ENCODE measurements at regions not wholly inside any gene's neighbourhood (a gene's known extent, or its start where the extent isn't known, plus 50 kb on each side); places are given as distances from the start of the nearest gene placed in this dataset.
"Not testable (repeated sequence)": the region's sequence is repeated elsewhere in the genome, so short reads cannot be mapped to it uniquely, and the experiment has no call there.

GRCh38 chr5:142519913-142520312 lies 166.0 kb downstream of the FGF1 start:
- H3K4me3 ChIP-seq (replicated peaks in 1 of 3; ENCODE audit: insufficient read depth in 1 of 3, low read depth in 2 of 3, low read length in 3 of 3); H3K27me3 ChIP-seq (ENCODE audit: control insufficient read depth in 1 of 2, insufficient read depth in 2 of 2, low read length in 2 of 2); H3K9me3 ChIP-seq (ENCODE audit: low read length); H3K4me2 ChIP-seq (ENCODE audit: low read depth, low read length); H4K20me1 ChIP-seq (ENCODE audit: insufficient read depth, low read length); POLR2A ChIA-PET; CTCF ChIA-PET (ENCODE audit: low intra/inter-chr PET ratio, low total read pairs); in situ Hi-C loops (cut with HindIII; ENCODE audit: extremely low pct_ligation_motif_present, low pct_unique_long_range_greater_than_20kb); H3K9ac ChIP-seq (ENCODE audit: insufficient read depth, low read depth, low read length); FAIRE-seq; H2AFZ ChIP-seq (ENCODE audit: low read length); H3K36me3 ChIP-seq (replicated peaks in 1 of 2; ENCODE audit: control insufficient read depth in 1 of 2, insufficient read depth in 2 of 2, low read length in 2 of 2); BruUV-seq (replicated peaks); ATAC-seq; H3K27ac ChIP-seq (ENCODE audit: extremely low read length, insufficient read depth, low read length); H3K79me2 ChIP-seq (ENCODE audit: insufficient read depth, low read length); DNase-seq (ENCODE audit: low spot score); intact Hi-C loops (cut with micrococcal nuclease; ENCODE audit: unreplicated experiment): not testable (repeated sequence)
- H3K4me1 ChIP-seq (ENCODE audit: insufficient read depth, low read length): peaks cover 59% of the 10 kb centered on the region
- WGBS (ENCODE audit: low lambda C conversion rate): 91% methylated on average over 1 of the region's 1 CpG

- H3K27ac ChIP-seq (ENCODE audit: extremely low read length, insufficient read depth, low read length): no peak overlapping the region
- H4K20me1 ChIP-seq (ENCODE audit: insufficient read depth, low read length): no peaks in the 10 kb centered on the region
- BruUV-seq (replicated peaks): no TSS peak
- ATAC-seq (no peak), FAIRE-seq (peak; percentile 34), DNase-seq (ENCODE audit: low spot score) (peak; percentile 50)
- peaks cover 61% of the 10 kb centered on the region for H3K4me1 ChIP-seq (ENCODE audit: insufficient read depth, low read length)
- peaks cover 10% of the 10 kb centered on the region; the same call in 1 of the 2 replicates for H3K9me3 ChIP-seq (ENCODE audit: low read length)
- no peaks in the 10 kb centered on the region for H3K79me2 ChIP-seq (ENCODE audit: insufficient read depth, low read length)
- no peak overlapping the region for H3K4me2 ChIP-seq (ENCODE audit: low read depth, low read length)
- H2AFZ ChIP-seq (ENCODE audit: low read length): no peak overlapping the region
- WGBS (ENCODE audit: low lambda C conversion rate): 21% methylated on average over 1 of the region's 1 CpG
- no peak overlapping the region for H3K9ac ChIP-seq (ENCODE audit: insufficient read depth, low read depth, low read length)
- ChIA-PET CTCF (ENCODE audit: low intra/inter-chr PET ratio, low total read pairs) (no interaction called here), POLR2A (no interaction called here)
- in situ Hi-C loops (cut with HindIII; ENCODE audit: extremely low pct_ligation_motif_present, low pct_unique_long_range_greater_than_20kb): no loop called here
- intact Hi-C loops (cut with micrococcal nuclease; ENCODE audit: unreplicated experiment): no loop called here
- H3K27me3 ChIP-seq (ENCODE audit: control insufficient read depth in 1 of 2, insufficient read depth in 2 of 2, low read length in 2 of 2): no peaks in the 10 kb centered on the region
- no peaks in the 10 kb centered on the region for H3K36me3 ChIP-seq (replicated peaks in 1 of 2; ENCODE audit: control insufficient read depth in 1 of 2, insufficient read depth in 2 of 2, low read length in 2 of 2)
- H3K4me3 ChIP-seq (replicated peaks in 1 of 3; ENCODE audit: insufficient read depth in 1 of 3, low read depth in 2 of 3, low read length in 3 of 3): no peak overlapping the region
- peak; percentile 17 for TF ChIP-seq TEAD3 (CRISPR knock-in tag; optimal IDR thresholded peaks at IDR 0.05; ENCODE audit: borderline replicate concordance)
- TF ChIP-seq ZNF335 (CRISPR knock-in tag; IDR thresholded peaks at IDR 0.05): no peak
- peak; percentile 18; the same call in 1 of the 2 replicates for TF ChIP-seq HNF4G (IDR thresholded peaks at IDR 0.05; ENCODE audit: borderline replicate concordance, low read depth, low read length)
- no peak for TF ChIP-seq HNF4G (CRISPR knock-in tag; IDR thresholded peaks at IDR 0.05; ENCODE audit: borderline replicate concordance, low read depth)
- TF ChIP-seq ZNF652 (CRISPR knock-in tag; IDR thresholded peaks at IDR 0.05; ENCODE audit: borderline replicate concordance, low read depth): peak; percentile 72
- peak; percentile 59; the same call in 1 of the 2 replicates for TF ChIP-seq SIX1 (CRISPR knock-in tag; IDR thresholded peaks at IDR 0.05; ENCODE audit: borderline replicate concordance)
- TF ChIP-seq HNF4A (CRISPR knock-in tag; IDR thresholded peaks at IDR 0.05): peak; percentile 71
- TF ChIP-seq THAP7 (CRISPR knock-in tag; IDR thresholded peaks at IDR 0.05): no peak
- 0 out of 2 replicates have a peak, but pooled peaks have one; percentile 13 for TF ChIP-seq LCORL (IDR thresholded peaks at IDR 0.05)
- no peak for TF ChIP-seq LCORL (CRISPR knock-in tag; IDR thresholded peaks at IDR 0.05)
- TF ChIP-seq EP300 (IDR thresholded peaks at IDR 0.05; ENCODE audit: low read depth in 2 of 2, low read length in 2 of 2): peak in 1 of 2 experiments; percentile 9; a peak in 1 of 4 replicates
- TF ChIP-seq EP300 (CRISPR knock-in tag; IDR thresholded peaks at IDR 0.05; ENCODE audit: borderline replicate concordance): no peak
- peak; percentile 51; the same call in 1 of the 2 replicates for TF ChIP-seq ZNF281 (CRISPR knock-in tag; IDR thresholded peaks at IDR 0.05; ENCODE audit: borderline replicate concordance)
- TF ChIP-seq PITX1 (CRISPR knock-in tag; IDR thresholded peaks at IDR 0.05): no peak
- TF ChIP-seq SIX4 (CRISPR knock-in tag; IDR thresholded peaks at IDR 0.05): peak; percentile 83
These were observed 168.1 kb downstream of the FGF1 start for GRCh38 chr5:142517840-142518239.
